ENCODE measurements at regions not wholly inside any gene's neighbourhood (a gene's known extent, or its start where the extent isn't known, plus 50 kb on each side); places are given as distances from the start of the nearest gene placed in this dataset.

- no peak overlapping the region for H3K56ac ChIP-seq (ENCODE audit: insufficient read length, low read depth, low read length)
- no peaks in the 10 kb centered on the region for H3K27me3 ChIP-seq (ENCODE audit: insufficient read depth, low read length)
- H3K79me1 ChIP-seq (ENCODE audit: insufficient read depth, low read depth, low read length, poor library complexity, severe bottlenecking) = no peaks in the 10 kb centered on the region
- no peak overlapping the region for H3K23ac ChIP-seq (ENCODE audit: insufficient read length, low read depth, low read length)
- no peaks in the 10 kb centered on the region for H3K9me3 ChIP-seq (ENCODE audit: control insufficient read depth, low read depth, low read length)
- H2BK120ac ChIP-seq (ENCODE audit: low read depth, low read length, poor library complexity, severe bottlenecking) = no peak overlapping the region
- no peak overlapping the region for H3K4me2 ChIP-seq (ENCODE audit: insufficient read depth, insufficient read length, low read length)
- H4K91ac ChIP-seq (ENCODE audit: insufficient read length, low read depth, low read length) = no peak overlapping the region
- no peaks in the 10 kb centered on the region for H3K27me3 Mint-ChIP-seq (ENCODE audit: low read depth)
- no peak for DNase-seq
- H3K4me1 Mint-ChIP-seq = peaks cover 21 to 26% of the 10 kb centered on the region in 2 experiments
- H4K5ac ChIP-seq (ENCODE audit: insufficient read length, low read depth, low read length) = no peak overlapping the region
- H3K9ac ChIP-seq (ENCODE audit: extremely low read depth, insufficient read length, low read length) = no peak overlapping the region
- no peak overlapping the region for H4K8ac ChIP-seq (replicated peaks; ENCODE audit: insufficient read length, low read depth, low read length)
- no peaks in the 10 kb centered on the region for H4K20me1 ChIP-seq (ENCODE audit: control insufficient read depth, insufficient read depth, insufficient read length)
- H2BK20ac ChIP-seq (ENCODE audit: low read depth, low read length, poor library complexity, severe bottlenecking) = no peak overlapping the region
- H3K18ac ChIP-seq (ENCODE audit: insufficient read length, low read depth, low read length) = no peak overlapping the region
- no peak overlapping the region for H3K4ac ChIP-seq (ENCODE audit: low read depth, low read length)
- no peak overlapping the region for H2BK5ac ChIP-seq (ENCODE audit: insufficient read length, low read length)
- no peak overlapping the region for H2BK15ac ChIP-seq (ENCODE audit: low read depth, low read length)
- no peak overlapping the region for H2BK12ac ChIP-seq (ENCODE audit: insufficient read length, low read depth, low read length)
- no CpG with 5 or more reads among the region's 1 CpG for WGBS (ENCODE audit: extremely low coverage, insufficient read length, low lambda C conversion rate)
- no peak overlapping the region for H2AK5ac ChIP-seq (ENCODE audit: insufficient read length, low read length)
- TF ChIP-seq CTCF (conservative IDR thresholded peaks at IDR 0.05) = no peak
- no peak overlapping the region for H3K14ac ChIP-seq (ENCODE audit: insufficient read depth, low read length)
- H3K36me3 Mint-ChIP-seq (ENCODE audit: insufficient read depth in 1 of 3, low read depth in 3 of 3) = peaks cover 2 to 32% (median 7%) of the 10 kb centered on the region in 3 experiments
- peaks cover 7 to 15% of the 10 kb centered on the region in 2 experiments for H3K9me3 Mint-ChIP-seq
- H2AFZ ChIP-seq (ENCODE audit: low read length) = no peak overlapping the region
- H3K27ac Mint-ChIP-seq = no peak overlapping the region
- H3K23me2 ChIP-seq (ENCODE audit: insufficient read length, low read depth, low read length, poor library complexity, severe bottlenecking) = no peaks in the 10 kb centered on the region
- no peak overlapping the region for H3K27ac ChIP-seq (ENCODE audit: insufficient read length, low read depth, low read length)
- no peak overlapping the region for H3T11ph ChIP-seq (ENCODE audit: low read length)
- no peaks in the 10 kb centered on the region for H3K79me2 ChIP-seq (ENCODE audit: insufficient read depth, low read length)
- H3K4me3 Mint-ChIP-seq = no peak overlapping the region
- H3K4me1 ChIP-seq (ENCODE audit: insufficient read depth, low read length) = peaks cover 3% of the 10 kb centered on the region; the same call in 1 of the 2 replicates
Measured at GRCh38 chr14:57031474-57031873, 221.2 kb upstream of the OTX2 start.

Measured in H9 (cell line).